ENCODE measurements at regions not wholly inside any gene's neighbourhood (a gene's known extent, or its start where the extent isn't known, plus 50 kb on each side); places are given as distances from the start of the nearest gene placed in this dataset.

GRCh38 chr12:28023156-28023887 is 50.8 kb upstream of the PTHLH start:
- TF ChIP-seq EZH2 (IDR thresholded peaks at IDR 0.05; ENCODE audit: borderline replicate concordance, insufficient read depth, low read length, poor library complexity, severe bottlenecking) (no peak), MXI1 (conservative IDR thresholded peaks at IDR 0.05; ENCODE audit: poor library complexity, severe bottlenecking) (no peak), CTCF (IDR thresholded peaks at IDR 0.05; ENCODE audit: poor library complexity, severe bottlenecking) (no peak), EP300 (conservative IDR thresholded peaks at IDR 0.05; ENCODE audit: poor library complexity, severe bottlenecking) (no peak), RAD21 (conservative IDR thresholded peaks at IDR 0.05) (no peak), POLR2AphosphoS5 (IDR thresholded peaks at IDR 0.05) (no peak), SMC3 (conservative IDR thresholded peaks at IDR 0.05; ENCODE audit: poor library complexity) (no peak), TAF1 (IDR thresholded peaks at IDR 0.05; ENCODE audit: low read depth) (no peak)
- TF ChIP-seq, protein P1, sequence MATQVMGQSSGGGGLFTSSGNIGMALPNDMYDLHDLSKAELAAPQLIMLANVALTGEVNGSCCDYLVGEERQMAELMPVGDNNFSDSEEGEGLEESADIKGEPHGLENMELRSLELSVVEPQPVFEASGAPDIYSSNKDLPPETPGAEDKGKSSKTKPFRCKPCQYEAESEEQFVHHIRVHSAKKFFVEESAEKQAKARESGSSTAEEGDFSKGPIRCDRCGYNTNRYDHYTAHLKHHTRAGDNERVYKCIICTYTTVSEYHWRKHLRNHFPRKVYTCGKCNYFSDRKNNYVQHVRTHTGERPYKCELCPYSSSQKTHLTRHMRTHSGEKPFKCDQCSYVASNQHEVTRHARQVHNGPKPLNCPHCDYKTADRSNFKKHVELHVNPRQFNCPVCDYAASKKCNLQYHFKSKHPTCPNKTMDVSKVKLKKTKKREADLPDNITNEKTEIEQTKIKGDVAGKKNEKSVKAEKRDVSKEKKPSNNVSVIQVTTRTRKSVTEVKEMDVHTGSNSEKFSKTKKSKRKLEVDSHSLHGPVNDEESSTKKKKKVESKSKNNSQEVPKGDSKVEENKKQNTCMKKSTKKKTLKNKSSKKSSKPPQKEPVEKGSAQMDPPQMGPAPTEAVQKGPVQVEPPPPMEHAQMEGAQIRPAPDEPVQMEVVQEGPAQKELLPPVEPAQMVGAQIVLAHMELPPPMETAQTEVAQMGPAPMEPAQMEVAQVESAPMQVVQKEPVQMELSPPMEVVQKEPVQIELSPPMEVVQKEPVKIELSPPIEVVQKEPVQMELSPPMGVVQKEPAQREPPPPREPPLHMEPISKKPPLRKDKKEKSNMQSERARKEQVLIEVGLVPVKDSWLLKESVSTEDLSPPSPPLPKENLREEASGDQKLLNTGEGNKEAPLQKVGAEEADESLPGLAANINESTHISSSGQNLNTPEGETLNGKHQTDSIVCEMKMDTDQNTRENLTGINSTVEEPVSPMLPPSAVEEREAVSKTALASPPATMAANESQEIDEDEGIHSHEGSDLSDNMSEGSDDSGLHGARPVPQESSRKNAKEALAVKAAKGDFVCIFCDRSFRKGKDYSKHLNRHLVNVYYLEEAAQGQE (IDR thresholded peaks at IDR 0.05; ENCODE audit: borderline replicate concordance) = no peak

All from neural cell (in vitro differentiated cells).